ENCODE measurements at regions not wholly inside any gene's neighbourhood (a gene's known extent, or its start where the extent isn't known, plus 50 kb on each side); places are given as distances from the start of the nearest gene placed in this dataset.
"Not testable (repeated sequence)": the region's sequence is repeated elsewhere in the genome, so short reads cannot be mapped to it uniquely, and the experiment has no call there.

GRCh38 chr10:18829259-18829658 lies 170.0 kb downstream of the ARL5B start:
- no peak for ATAC-seq
- TF ChIP-seq ZNF70 (CRISPR knock-in tag; IDR thresholded peaks at IDR 0.05): no peak
- TF ChIP-seq ZC3H10 (CRISPR knock-in tag; IDR thresholded peaks at IDR 0.05): no peak
- TF ChIP-seq ARNTL (CRISPR knock-in tag; IDR thresholded peaks at IDR 0.05; ENCODE audit: borderline replicate concordance, low read depth): no peak
- TF ChIP-seq BACH2 (CRISPR knock-in tag; IDR thresholded peaks at IDR 0.05; ENCODE audit: borderline replicate concordance): no peak
- no peak for TF ChIP-seq ESRRG (CRISPR knock-in tag; IDR thresholded peaks at IDR 0.05)
- no peak for TF ChIP-seq PPARA (CRISPR knock-in tag; IDR thresholded peaks at IDR 0.05; ENCODE audit: borderline replicate concordance)
- TF ChIP-seq POU6F1 (CRISPR knock-in tag; IDR thresholded peaks at IDR 0.05; ENCODE audit: borderline replicate concordance, low read depth): no peak
- no peak for TF ChIP-seq ZFP3 (CRISPR knock-in tag; IDR thresholded peaks at IDR 0.05)
- TF ChIP-seq RARB (CRISPR knock-in tag; IDR thresholded peaks at IDR 0.05): no peak
- TF ChIP-seq TSHZ2 (CRISPR knock-in tag; IDR thresholded peaks at IDR 0.05): no peak
- TF ChIP-seq ZNF565 (CRISPR knock-in tag; conservative IDR thresholded peaks at IDR 0.05; ENCODE audit: low read depth): no peak
- TF ChIP-seq TOX (CRISPR knock-in tag; IDR thresholded peaks at IDR 0.05; ENCODE audit: borderline replicate concordance): no peak
- TF ChIP-seq ZFP30 (CRISPR knock-in tag; IDR thresholded peaks at IDR 0.05): no peak
- no peak for TF ChIP-seq ZNF8 (CRISPR knock-in tag; IDR thresholded peaks at IDR 0.05)
- TF ChIP-seq TCF4 (CRISPR knock-in tag; IDR thresholded peaks at IDR 0.05; ENCODE audit: borderline replicate concordance): no peak
- no peak for TF ChIP-seq OSR1 (CRISPR knock-in tag; IDR thresholded peaks at IDR 0.05)
- TF ChIP-seq CREB5 (CRISPR knock-in tag; IDR thresholded peaks at IDR 0.05; ENCODE audit: low read depth): no peak

- no peak for ATAC-seq
- TF ChIP-seq ZNF70 (CRISPR knock-in tag; IDR thresholded peaks at IDR 0.05) (no peak), RARB (CRISPR knock-in tag; IDR thresholded peaks at IDR 0.05) (no peak), ZFP30 (CRISPR knock-in tag; IDR thresholded peaks at IDR 0.05) (no peak), POU6F1 (CRISPR knock-in tag; IDR thresholded peaks at IDR 0.05; ENCODE audit: borderline replicate concordance, low read depth) (no peak), ESRRG (CRISPR knock-in tag; IDR thresholded peaks at IDR 0.05) (no peak), CSDC2 (CRISPR knock-in tag; IDR thresholded peaks at IDR 0.05) (no peak), CREB5 (CRISPR knock-in tag; IDR thresholded peaks at IDR 0.05; ENCODE audit: low read depth) (no peak), GLIS3 (CRISPR knock-in tag; IDR thresholded peaks at IDR 0.05) (no peak), PPARA (CRISPR knock-in tag; IDR thresholded peaks at IDR 0.05; ENCODE audit: borderline replicate concordance) (no peak), ZNF8 (CRISPR knock-in tag; IDR thresholded peaks at IDR 0.05) (no peak), ZC3H10 (CRISPR knock-in tag; IDR thresholded peaks at IDR 0.05) (no peak), CSRNP3 (CRISPR knock-in tag; IDR thresholded peaks at IDR 0.05) (no peak), ISL1 (CRISPR knock-in tag; IDR thresholded peaks at IDR 0.05) (no peak), SNAI2 (CRISPR knock-in tag; IDR thresholded peaks at IDR 0.05) (no peak), OSR1 (CRISPR knock-in tag; IDR thresholded peaks at IDR 0.05) (no peak), ZNF565 (CRISPR knock-in tag; conservative IDR thresholded peaks at IDR 0.05; ENCODE audit: low read depth) (no peak), PATZ1 (CRISPR knock-in tag; IDR thresholded peaks at IDR 0.05; ENCODE audit: borderline replicate concordance) (no peak), ZFP3 (CRISPR knock-in tag; IDR thresholded peaks at IDR 0.05) (no peak), TCF4 (CRISPR knock-in tag; IDR thresholded peaks at IDR 0.05; ENCODE audit: borderline replicate concordance) (no peak), ARNTL (CRISPR knock-in tag; IDR thresholded peaks at IDR 0.05; ENCODE audit: borderline replicate concordance, low read depth) (no peak)
Observed at GRCh38 chr10:18830277-18830676, 171.0 kb downstream of the ARL5B start.

GRCh38 chr10:18856623-18857022 lies 192.0 kb upstream of the MALRD1 start:
- not testable (repeated sequence) for ATAC-seq
